ENCODE measurements at regions not wholly inside any gene's neighbourhood (a gene's known extent, or its start where the extent isn't known, plus 50 kb on each side); places are given as distances from the start of the nearest gene placed in this dataset.

DNA sequence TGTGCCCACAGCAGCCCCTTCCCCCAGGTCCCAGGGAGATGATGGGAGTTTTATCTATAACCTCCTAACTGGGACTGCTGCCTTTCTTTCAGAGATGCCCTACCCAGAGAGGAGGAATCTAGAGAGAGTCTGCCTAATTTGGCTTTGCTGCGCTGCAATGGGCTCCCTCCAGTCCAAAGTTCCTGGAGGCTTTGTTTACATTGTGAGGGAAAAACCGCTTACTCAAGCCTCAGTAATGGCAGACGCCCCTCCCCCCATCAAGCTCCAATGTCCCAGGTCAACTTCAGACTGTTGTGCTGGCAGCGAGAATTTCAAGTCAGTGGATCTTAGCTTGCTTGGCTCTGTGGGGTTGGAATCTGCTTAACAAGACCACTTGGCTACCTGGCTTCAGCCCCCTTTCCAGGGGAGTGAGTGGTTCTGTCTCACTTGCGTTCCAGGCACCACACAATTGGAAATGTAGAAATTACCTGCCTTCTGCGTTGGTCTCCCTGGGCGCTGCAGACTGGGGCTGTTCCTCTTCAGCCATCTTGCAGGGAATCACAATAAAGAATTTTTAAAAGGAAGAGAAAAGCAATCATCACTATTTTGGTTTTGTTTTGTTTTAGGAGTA lies 262.5 kb downstream of the FOXG1 start:
- peak; percentile 6 for DNase-seq (ENCODE audit: low read depth, low spot score)
- in situ Hi-C loops (cut with HindIII; ENCODE audit: low sequenced_read_pairs): no loop called here
- TF ChIP-seq, protein P1, sequence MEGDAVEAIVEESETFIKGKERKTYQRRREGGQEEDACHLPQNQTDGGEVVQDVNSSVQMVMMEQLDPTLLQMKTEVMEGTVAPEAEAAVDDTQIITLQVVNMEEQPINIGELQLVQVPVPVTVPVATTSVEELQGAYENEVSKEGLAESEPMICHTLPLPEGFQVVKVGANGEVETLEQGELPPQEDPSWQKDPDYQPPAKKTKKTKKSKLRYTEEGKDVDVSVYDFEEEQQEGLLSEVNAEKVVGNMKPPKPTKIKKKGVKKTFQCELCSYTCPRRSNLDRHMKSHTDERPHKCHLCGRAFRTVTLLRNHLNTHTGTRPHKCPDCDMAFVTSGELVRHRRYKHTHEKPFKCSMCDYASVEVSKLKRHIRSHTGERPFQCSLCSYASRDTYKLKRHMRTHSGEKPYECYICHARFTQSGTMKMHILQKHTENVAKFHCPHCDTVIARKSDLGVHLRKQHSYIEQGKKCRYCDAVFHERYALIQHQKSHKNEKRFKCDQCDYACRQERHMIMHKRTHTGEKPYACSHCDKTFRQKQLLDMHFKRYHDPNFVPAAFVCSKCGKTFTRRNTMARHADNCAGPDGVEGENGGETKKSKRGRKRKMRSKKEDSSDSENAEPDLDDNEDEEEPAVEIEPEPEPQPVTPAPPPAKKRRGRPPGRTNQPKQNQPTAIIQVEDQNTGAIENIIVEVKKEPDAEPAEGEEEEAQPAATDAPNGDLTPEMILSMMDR (IDR thresholded peaks at IDR 0.05; ENCODE audit: low read depth, low read length): no peak
- no peak overlapping the region for H3K4me3 ChIP-seq (ENCODE audit: low read depth, low read length)

DNA sequence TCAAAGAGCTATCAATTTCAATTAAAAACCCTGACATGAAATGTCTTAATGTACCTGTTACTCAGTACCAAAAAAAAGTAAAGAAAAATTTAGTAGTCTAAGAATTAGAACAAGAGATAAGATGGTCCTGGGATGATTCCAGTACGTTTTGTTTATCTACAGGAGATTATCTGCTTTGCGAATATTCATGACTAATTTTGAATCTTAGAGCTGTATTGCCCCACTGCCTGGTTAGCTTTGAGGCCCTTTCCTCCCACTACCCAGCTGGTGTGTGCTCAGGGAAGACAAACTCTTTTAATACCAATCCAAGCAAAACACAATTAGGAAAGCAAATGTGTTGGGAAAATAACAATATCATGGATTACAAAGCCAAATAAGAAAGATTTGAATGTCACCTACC lies 263.5 kb downstream of the FOXG1 start:
- TF ChIP-seq, protein P1 (IDR thresholded peaks at IDR 0.05; ENCODE audit: low read depth, low read length): no peak
- in situ Hi-C loops (cut with HindIII; ENCODE audit: low sequenced_read_pairs): no loop called here
- no peak for DNase-seq (ENCODE audit: low read depth, low spot score)
- no peak overlapping the region for H3K4me3 ChIP-seq (ENCODE audit: low read depth, low read length)

DNA sequence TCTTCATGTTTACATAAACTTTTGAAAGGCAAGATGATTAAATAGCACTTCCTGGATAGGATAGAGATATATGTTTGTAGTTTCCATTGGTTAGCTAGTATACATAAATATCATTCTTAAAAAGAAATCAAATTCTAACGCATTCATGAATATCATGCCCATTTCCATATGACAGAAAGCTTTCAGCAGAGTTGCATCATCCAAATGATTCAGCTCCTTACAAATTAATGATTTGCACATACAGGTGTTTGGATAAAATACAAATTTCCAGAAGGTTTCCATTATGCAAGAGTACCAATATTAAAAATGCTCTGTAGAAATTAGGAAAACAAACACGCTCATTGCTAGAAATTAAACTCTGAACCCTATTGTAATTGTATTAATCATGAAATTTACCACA lies 264.4 kb downstream of the FOXG1 start:
- no peak overlapping the region for H3K4me3 ChIP-seq (ENCODE audit: low read depth, low read length)
- no peak for DNase-seq (ENCODE audit: low read depth, low spot score)
- in situ Hi-C loops (cut with HindIII; ENCODE audit: low sequenced_read_pairs): no loop called here
- TF ChIP-seq, protein P1 (IDR thresholded peaks at IDR 0.05; ENCODE audit: low read depth, low read length): no peak

DNA sequence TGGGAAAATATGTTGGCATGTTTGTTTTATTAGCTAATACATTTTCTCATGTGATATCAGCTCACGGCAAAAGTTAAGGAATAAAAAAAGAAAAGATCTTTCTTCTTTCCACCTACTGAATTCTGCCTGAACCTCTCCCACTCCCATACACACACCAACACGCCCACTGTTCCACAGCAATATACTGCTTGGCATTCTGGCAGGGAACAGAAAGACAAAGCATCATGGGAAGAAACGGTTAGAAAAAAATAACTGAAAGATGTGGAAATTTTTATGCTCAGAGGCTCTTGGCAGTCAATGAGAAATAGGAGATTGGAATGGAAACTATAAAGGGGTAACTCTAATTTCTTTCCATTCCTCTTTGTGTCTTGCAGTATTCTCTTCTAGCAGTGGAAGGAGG lies 268.5 kb downstream of the FOXG1 start:
- in situ Hi-C loops (cut with HindIII; ENCODE audit: low sequenced_read_pairs): no loop called here
- TF ChIP-seq, protein P1 (IDR thresholded peaks at IDR 0.05; ENCODE audit: low read depth, low read length): no peak
- DNase-seq (ENCODE audit: low read depth, low spot score): no peak
- no peak overlapping the region for H3K4me3 ChIP-seq (ENCODE audit: low read depth, low read length)

DNA sequence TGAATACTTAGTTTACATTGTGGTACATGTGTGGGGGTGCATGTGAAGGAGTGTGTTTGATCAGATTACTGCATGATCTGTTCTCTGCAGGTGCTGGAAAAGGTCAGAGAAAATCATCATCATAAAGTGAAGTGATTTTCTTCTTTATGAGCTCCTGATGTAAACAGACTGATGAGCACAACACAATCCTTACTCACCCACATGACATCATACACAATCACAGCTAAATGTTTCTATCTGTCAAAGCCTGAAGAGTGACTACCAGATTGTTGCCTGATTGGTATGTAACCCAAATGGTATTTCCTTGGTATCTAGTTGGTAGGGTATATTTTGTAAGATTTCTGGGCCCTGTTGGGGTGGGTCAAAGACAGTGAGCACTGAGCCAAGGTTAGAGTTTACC lies 270.8 kb downstream of the FOXG1 start:
- DNase-seq (ENCODE audit: low read depth, low spot score): no peak
- in situ Hi-C loops (cut with HindIII; ENCODE audit: low sequenced_read_pairs): no loop called here
- TF ChIP-seq, protein P1 (IDR thresholded peaks at IDR 0.05; ENCODE audit: low read depth, low read length): no peak
- no peak overlapping the region for H3K4me3 ChIP-seq (ENCODE audit: low read depth, low read length)

DNA sequence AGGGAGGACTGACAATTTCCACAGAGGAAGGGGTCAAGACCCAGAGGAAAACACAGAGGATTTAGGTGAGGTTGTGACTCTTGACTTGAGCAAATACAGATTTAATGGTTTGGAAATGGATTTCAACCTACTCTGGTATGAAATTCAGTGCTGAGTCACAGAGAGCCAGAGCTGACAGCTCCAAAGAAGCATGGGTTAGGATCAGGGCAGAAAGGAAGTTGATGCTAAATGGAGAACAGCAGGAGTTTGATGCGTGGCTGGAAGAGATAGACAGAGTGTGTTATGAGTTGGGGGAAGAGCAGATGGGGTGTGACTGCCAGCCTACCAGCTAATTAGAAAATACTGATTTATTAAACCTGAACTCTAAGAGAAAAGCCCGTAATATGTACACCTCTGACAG lies 272.6 kb downstream of the FOXG1 start:
- H3K4me3 ChIP-seq (ENCODE audit: low read depth, low read length): no peak overlapping the region
- in situ Hi-C loops (cut with HindIII; ENCODE audit: low sequenced_read_pairs): no loop called here
- TF ChIP-seq, protein P1 (IDR thresholded peaks at IDR 0.05; ENCODE audit: low read depth, low read length): no peak

DNA sequence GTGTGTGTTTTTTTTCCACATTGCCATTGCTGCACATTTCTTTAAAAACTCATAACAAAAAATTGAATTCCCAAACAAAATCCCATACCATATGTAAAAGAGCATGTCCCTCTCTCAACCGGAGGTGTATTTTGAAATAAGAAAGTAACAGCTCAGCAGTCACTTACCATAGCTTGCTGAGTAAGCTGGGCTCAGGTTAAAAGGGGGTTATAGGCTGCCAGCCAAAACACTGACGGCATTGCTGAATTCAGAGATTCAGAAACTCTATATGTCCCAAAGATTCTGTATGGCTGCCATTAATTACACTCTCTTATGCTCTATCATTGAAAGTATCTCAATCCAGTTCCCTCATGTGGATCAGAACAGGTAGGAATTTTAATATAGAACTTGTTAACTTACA lies 276.0 kb downstream of the FOXG1 start:
- no peak for DNase-seq (ENCODE audit: low read depth, low spot score)
- in situ Hi-C loops (cut with HindIII; ENCODE audit: low sequenced_read_pairs): no loop called here
- no peak overlapping the region for H3K4me3 ChIP-seq (ENCODE audit: low read depth, low read length)
- TF ChIP-seq, protein P1 (IDR thresholded peaks at IDR 0.05; ENCODE audit: low read depth, low read length): no peak

More for the DNA sequence above, 272.6 kb downstream of the FOXG1 start:
- DNase-seq (ENCODE audit: low read depth, low spot score): peak; percentile 31

Measured in astrocyte of the spinal cord (primary cell).